Hematopoietic multipotent progenitor cell treated with erythropoietin and hydrocortisone succinate and interleukin-3 and kit ligand, for 6 days (in vitro differentiated cells): ENCODE measurements at regions not wholly inside any gene's neighbourhood (a gene's known extent, or its start where the extent isn't known, plus 50 kb on each side); places are given as distances from the start of the nearest gene placed in this dataset.

Experiments
- DNase-seq: peaks from one replicate; pipeline ENCODE4 v3.0.0-alpha.2; 2015

GRCh38 chr10:49243610-49244283 is 55.2 kb upstream of the C10orf71 start:
- no peak for DNase-seq

GRCh38 chr10:49243139-49243538 is 54.9 kb upstream of the TMEM273 start:
- DNase-seq: no peak

- DNase-seq: no peak
Measured at GRCh38 chr10:49242604-49243003, 54.4 kb upstream of the TMEM273 start.

- DNase-seq: no peak
Measured at GRCh38 chr10:49241385-49241784, 53.2 kb upstream of the TMEM273 start.

GRCh38 chr10:49240946-49241345 is 52.8 kb upstream of the TMEM273 start:
- DNase-seq: peak; percentile 6
